DND-41 (cell line): ENCODE measurements at regions not wholly inside any gene's neighbourhood (a gene's known extent, or its start where the extent isn't known, plus 50 kb on each side); places are given as distances from the start of the nearest gene placed in this dataset.

Source experiments
- EZH2 ChIP-seq: IDR thresholded peaks from 3 replicates; pipeline ENCODE4 v1.6.1; 2012; ENCODE audit warnings: borderline replicate concordance, low read depth, mild to moderate bottlenecking, moderate library complexity, low read length, inconsistent platforms; ENCODE audit not compliant: severe bottlenecking
- TF ChIP-seq, protein P1 (sequence below): IDR thresholded peaks from 2 replicates; pipeline ENCODE4 v1.5.1; 2012; ENCODE audit warnings: borderline replicate concordance, low read length, moderate library complexity, mild to moderate bottlenecking; ENCODE audit not compliant: poor library complexity, severe bottlenecking; ENCODE audit errors: extremely low read depth

DNA sequence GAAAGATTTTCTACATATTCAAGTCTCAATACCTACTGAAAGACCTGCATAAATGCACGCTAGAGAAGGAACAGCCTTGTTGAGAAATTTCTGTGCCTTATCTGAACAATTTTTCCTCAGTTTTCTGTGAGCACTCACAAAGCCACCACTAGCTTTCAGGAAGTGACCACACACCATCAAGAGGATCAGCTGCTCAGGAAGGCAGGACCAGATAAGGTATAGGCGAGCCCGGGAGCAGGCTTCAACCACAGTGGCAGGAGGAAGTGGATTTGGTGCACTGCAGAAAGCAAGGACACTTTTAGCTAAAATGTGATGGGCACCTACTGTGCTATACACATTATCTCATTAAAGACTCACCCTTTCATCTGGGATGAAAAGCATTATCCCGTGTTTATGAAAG, 220.8 kb downstream of the RAB38 start:
- TF ChIP-seq, protein P1, sequence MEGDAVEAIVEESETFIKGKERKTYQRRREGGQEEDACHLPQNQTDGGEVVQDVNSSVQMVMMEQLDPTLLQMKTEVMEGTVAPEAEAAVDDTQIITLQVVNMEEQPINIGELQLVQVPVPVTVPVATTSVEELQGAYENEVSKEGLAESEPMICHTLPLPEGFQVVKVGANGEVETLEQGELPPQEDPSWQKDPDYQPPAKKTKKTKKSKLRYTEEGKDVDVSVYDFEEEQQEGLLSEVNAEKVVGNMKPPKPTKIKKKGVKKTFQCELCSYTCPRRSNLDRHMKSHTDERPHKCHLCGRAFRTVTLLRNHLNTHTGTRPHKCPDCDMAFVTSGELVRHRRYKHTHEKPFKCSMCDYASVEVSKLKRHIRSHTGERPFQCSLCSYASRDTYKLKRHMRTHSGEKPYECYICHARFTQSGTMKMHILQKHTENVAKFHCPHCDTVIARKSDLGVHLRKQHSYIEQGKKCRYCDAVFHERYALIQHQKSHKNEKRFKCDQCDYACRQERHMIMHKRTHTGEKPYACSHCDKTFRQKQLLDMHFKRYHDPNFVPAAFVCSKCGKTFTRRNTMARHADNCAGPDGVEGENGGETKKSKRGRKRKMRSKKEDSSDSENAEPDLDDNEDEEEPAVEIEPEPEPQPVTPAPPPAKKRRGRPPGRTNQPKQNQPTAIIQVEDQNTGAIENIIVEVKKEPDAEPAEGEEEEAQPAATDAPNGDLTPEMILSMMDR = no peak
- no peak for TF ChIP-seq EZH2
